Heart left ventricle (tissue), 13 donors: ENCODE measurements at regions not wholly inside any gene's neighbourhood (a gene's known extent, or its start where the extent isn't known, plus 50 kb on each side); places are given as distances from the start of the nearest gene placed in this dataset.

Experiments used
- CTCF ChIP-seq, 12 donors: fragments of 200-600 bp; sonication (generic) in 4 of 12; IDR thresholded peaks; one replicate each; pipeline versions ENCODE4 v1.5.0 to v1.8.0; 2018 to 2022; ENCODE audit warnings: antibody characterized with exemption in 12 of 12, mild to moderate bottlenecking in 5 of 12
- POLR2A ChIP-seq, 2 donors: fragments of 450-650 bp; IDR thresholded peaks; one replicate each; pipeline ENCODE4 v1.6.1; 2017; ENCODE audit warnings: antibody characterized with exemption in 2 of 2, mild to moderate bottlenecking in 2 of 2, moderate library complexity in 2 of 2
- donor health status: ischemic (EF 13 %, LVEDD 7.1; RV severe dilation, severe dysfunction).
- donor health status: DM: no; HTN: yes; CAD: no.
- donor health status: DM: no; HTN: no; CAD: no.
- donor health status: ischemic (EF 25% LVEDD 6.9; RV normal size, moderate dysfunction).
- donor health status: ischemic (EF 25% LVEDD 5.7; RV mildly dilated, moderate dysfunction).
- donor health status: ischemic (EF 35%, LVEDD 5.7; RV mildly dilated, moderate dysfunction).
- donor health status: nonischemic (EF 11% LVEDD 7.7; RV severe dilation, severe dysfunction).
- donor health status: DM: yes; HTN: yes; CAD: no.
- donor health status: PGD.
- donor health status: ischemic (EF 29% LVEDD 5.4; RV normal size, mild dysfunction).
- donor health status: nonischemic (EF 23%, LVEDD 6.1; RV moderate dilation, normal function).

GRCh38 chr22:22187299-22187698, 57.3 kb upstream of the VPREB1 start:
- TF ChIP-seq POLR2A (IDR thresholded peaks at IDR 0.05) = no peak
- TF ChIP-seq CTCF (IDR thresholded peaks at IDR 0.05) = no peak
